Upper lobe of left lung (tissue), 6 donors: ENCODE measurements at regions not wholly inside any gene's neighbourhood (a gene's known extent, or its start where the extent isn't known, plus 50 kb on each side); places are given as distances from the start of the nearest gene placed in this dataset.

Experiments
- ATAC-seq, 2 donors: fragments of 200-7000 bp; cut with Tn5 transposase; one replicate each; pipeline ENCODE4 v1.9.1; 2022; ENCODE audit warnings: mild to moderate bottlenecking in 2 of 2, moderate library complexity in 2 of 2; ENCODE audit not compliant: low FRiP score in 2 of 2
- DNase-seq, 2 donors: peaks; one replicate each; pipeline ENCODE4 v3.0.0-alpha.2; 2019 to 2020
- H3K27ac ChIP-seq, 4 donors: fragments of 200-600 bp; sonication (generic); one replicate each; pipeline ENCODE4 v1.5.1; 2016 to 2019
- H3K27me3 ChIP-seq, 4 donors: fragments of 200-600 bp; sonication (generic); one replicate each; pipeline ENCODE4 v1.5.1; 2017 to 2019
- H3K36me3 ChIP-seq, 4 donors: fragments of 200-600 bp; sonication (generic); one replicate each; pipeline ENCODE4 v1.5.1; 2016 to 2019
- H3K4me1 ChIP-seq, 4 donors: fragments of 200-600 bp; sonication (generic); one replicate each; pipeline ENCODE4 v1.5.1; 2018 to 2019
- H3K4me3 ChIP-seq, 4 donors: fragments of 200-600 bp; sonication (generic); one replicate each; pipeline ENCODE4 v1.5.1; 2017 to 2019; ENCODE audit warnings: mild to moderate bottlenecking in 2 of 4, moderate library complexity in 1 of 4
- H3K9me3 ChIP-seq, 4 donors: fragments of 200-600 bp; sonication (generic); one replicate each; pipeline ENCODE4 v1.5.1; 2018 to 2019
- EP300 ChIP-seq, 4 donors: sonication (generic); formaldehyde crosslinking; IDR thresholded peaks; one replicate each; pipeline ENCODE4 v1.5.1; 2017; ENCODE audit warnings: antibody characterized with exemption in 4 of 4, control low read depth in 2 of 4
- POLR2A ChIP-seq, 4 donors: fragments of 450-650 bp; IDR thresholded peaks; one replicate each; pipeline ENCODE4 v1.5.1; 2016 to 2017; ENCODE audit warnings: antibody characterized with exemption in 4 of 4, mild to moderate bottlenecking in 2 of 4
- POLR2AphosphoS5 ChIP-seq, 2 donors: sonication (generic); formaldehyde crosslinking; IDR thresholded peaks; one replicate each; pipeline ENCODE4 v1.5.1; 2017; ENCODE audit warnings: antibody characterized with exemption in 2 of 2
- WGBS, 2 donors: methylation state at CpG; one replicate each; pipeline ENCODE4 v1.1.5; 2017 to 2018; 5-methylcytosine and 5-hydroxymethylcytosine counted together
- TF ChIP-seq, protein P1 (sequence below), 6 experiments: fragments of 450-650 bp in 4 of 6; fragments of 200-600 bp in 2 of 6; sonication (generic) in 2 of 6; IDR thresholded peaks; one replicate each; pipeline ENCODE4 v1.5.1; 2016 to 2019; ENCODE audit warnings: antibody characterized with exemption in 6 of 6
- donor health status: DM: no; HTN: no; CAD: no; lungs with moderate emphysema.
- donor health status: DM: no; HTN: yes; CAD: no; lungs with severe emphysema.

DNA sequence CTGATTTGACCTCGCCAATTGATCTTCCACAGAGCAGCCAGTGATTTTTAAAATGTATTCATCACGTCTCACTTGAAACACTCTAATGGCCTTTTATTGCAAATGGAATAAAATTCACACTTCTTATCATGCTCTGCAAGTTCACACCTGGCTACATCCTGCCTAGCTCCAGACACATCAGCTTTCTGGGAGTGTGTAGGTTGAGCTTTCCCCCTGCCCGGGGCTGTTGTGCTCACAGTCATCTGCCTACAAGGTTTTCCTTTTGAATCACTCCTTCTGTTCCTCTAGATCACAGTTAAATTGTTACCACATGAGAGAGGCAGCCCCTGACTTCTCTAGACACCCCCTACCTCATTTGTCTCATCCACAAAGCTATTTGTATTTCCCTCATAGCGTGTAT is 674.5 kb downstream of the PRELID2 start:
- no peaks in the 10 kb centered on the region for H3K27me3 ChIP-seq
- H3K4me1 ChIP-seq: no peaks in the 10 kb centered on the region
- H3K27ac ChIP-seq: no peak overlapping the region
- no peak overlapping the region for H3K4me3 ChIP-seq
- ATAC-seq (no peak), DNase-seq (no peak)
- TF ChIP-seq, protein P1, sequence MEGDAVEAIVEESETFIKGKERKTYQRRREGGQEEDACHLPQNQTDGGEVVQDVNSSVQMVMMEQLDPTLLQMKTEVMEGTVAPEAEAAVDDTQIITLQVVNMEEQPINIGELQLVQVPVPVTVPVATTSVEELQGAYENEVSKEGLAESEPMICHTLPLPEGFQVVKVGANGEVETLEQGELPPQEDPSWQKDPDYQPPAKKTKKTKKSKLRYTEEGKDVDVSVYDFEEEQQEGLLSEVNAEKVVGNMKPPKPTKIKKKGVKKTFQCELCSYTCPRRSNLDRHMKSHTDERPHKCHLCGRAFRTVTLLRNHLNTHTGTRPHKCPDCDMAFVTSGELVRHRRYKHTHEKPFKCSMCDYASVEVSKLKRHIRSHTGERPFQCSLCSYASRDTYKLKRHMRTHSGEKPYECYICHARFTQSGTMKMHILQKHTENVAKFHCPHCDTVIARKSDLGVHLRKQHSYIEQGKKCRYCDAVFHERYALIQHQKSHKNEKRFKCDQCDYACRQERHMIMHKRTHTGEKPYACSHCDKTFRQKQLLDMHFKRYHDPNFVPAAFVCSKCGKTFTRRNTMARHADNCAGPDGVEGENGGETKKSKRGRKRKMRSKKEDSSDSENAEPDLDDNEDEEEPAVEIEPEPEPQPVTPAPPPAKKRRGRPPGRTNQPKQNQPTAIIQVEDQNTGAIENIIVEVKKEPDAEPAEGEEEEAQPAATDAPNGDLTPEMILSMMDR (IDR thresholded peaks at IDR 0.05): no peak
- TF ChIP-seq EP300 (IDR thresholded peaks at IDR 0.05) (no peak), POLR2A (IDR thresholded peaks at IDR 0.05) (no peak), POLR2AphosphoS5 (IDR thresholded peaks at IDR 0.05) (no peak)
- H3K36me3 ChIP-seq: no peaks in the 10 kb centered on the region
- no peaks in the 10 kb centered on the region for H3K9me3 ChIP-seq
- WGBS, 2 donors: 69 to 71% methylated on average over 4 of the region's 4 CpGs

DNA sequence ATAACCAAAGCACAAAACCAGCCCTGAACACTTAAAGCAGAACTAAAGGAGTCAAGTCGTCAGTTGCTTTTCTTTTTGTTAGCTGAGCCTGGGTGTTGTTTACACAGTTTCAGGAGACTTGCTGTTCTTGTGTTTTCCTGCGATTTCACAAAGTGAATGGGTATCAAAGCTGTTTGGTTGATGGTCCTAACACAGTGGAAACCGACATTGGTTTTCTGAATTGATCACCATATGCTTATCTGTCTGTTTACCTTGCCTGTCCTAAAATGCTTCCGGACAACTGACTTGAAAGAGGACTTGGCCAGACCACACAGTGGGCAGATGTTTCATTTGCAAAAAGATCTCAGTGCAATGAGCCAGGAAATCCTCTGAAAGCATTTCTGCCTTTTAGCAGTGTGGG is 676.4 kb downstream of the PRELID2 start:
- H3K27ac ChIP-seq: no peak overlapping the region
- no peaks in the 10 kb centered on the region for H3K9me3 ChIP-seq
- H3K4me3 ChIP-seq: no peak overlapping the region
- TF ChIP-seq EP300 (IDR thresholded peaks at IDR 0.05) (no peak), POLR2A (IDR thresholded peaks at IDR 0.05) (no peak), POLR2AphosphoS5 (IDR thresholded peaks at IDR 0.05) (no peak)
- TF ChIP-seq, protein P1 (IDR thresholded peaks at IDR 0.05): no peak
- H3K27me3 ChIP-seq: no peaks in the 10 kb centered on the region
- no peaks in the 10 kb centered on the region for H3K4me1 ChIP-seq
- no peaks in the 10 kb centered on the region for H3K36me3 ChIP-seq
- ATAC-seq: no peak
- 13 to 32% methylated on average over 4 of the region's 4 CpGs for WGBS, 2 donors
- DNase-seq: no peak

DNA sequence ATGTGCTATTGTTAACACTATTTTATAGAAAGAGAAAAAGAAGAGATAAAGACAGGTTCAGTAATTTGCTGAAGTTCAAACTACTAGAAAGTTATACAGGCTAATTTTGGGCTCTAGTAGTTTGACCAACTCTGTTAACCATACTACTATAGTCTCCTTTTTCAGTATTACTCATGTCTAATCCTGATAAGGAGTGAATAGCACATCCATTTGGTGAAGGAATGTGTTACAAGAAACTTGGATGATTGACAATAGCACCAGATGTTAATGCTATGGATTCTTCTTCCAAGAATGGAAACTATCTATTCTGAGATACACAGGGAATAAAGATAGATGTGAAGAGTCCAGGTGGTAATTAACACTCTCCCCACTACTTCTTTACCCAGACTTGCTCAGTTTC is 677.3 kb downstream of the PRELID2 start:
- TF ChIP-seq, protein P1 (IDR thresholded peaks at IDR 0.05): no peak
- TF ChIP-seq POLR2A (IDR thresholded peaks at IDR 0.05): no peak
- TF ChIP-seq EP300 (IDR thresholded peaks at IDR 0.05): no peak
- TF ChIP-seq POLR2AphosphoS5 (IDR thresholded peaks at IDR 0.05): no peak
- Histone ChIP-seq H3K4me1 (no peaks in the 10 kb centered on the region), H3K36me3 (no peaks in the 10 kb centered on the region), H3K27me3 (no peaks in the 10 kb centered on the region), H3K27ac (no peak overlapping the region), H3K9me3 (no peaks in the 10 kb centered on the region), H3K4me3 (no peak overlapping the region)
- no peak for ATAC-seq
- DNase-seq: no peak

DNA sequence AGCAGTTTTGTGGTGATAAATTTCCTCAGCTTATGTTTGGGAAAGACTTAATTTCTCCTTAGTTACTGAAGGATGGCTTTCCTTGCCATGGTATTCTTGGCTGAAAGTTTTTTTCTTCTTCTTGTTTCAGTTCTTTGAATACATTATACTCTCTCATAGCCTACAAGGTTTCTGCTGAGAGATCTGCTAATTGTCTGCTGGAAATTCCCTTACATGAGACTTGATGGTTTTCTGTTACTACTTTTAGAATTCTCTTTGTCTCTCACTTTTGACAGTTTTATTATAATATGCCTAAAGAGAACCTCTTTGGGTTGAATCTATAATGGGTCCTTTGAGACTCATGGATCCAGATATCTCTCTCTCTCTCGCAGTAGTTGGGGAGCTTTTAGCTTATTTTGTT is 693.6 kb downstream of the PRELID2 start:
- no peaks in the 10 kb centered on the region for H3K4me1 ChIP-seq

DNA sequence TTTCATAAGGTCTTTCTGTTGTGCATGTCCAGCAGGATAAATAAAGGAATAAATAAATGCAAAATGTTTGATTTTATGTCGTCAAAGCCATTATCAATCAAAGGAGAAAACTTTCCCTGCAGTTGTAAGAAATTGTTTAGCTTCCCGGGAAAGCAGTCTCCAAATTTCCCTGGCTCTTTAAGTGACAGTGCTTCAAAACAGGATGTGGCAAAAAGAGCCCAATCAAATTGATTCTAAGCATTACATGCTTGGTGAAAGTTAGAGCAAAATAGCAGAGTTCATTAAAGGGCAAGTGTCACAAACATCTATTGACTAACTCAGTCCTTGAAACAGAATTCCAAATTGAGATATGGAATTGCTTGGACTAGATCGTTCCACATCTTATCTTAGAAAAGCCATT is 704.1 kb downstream of the PRELID2 start:
- ATAC-seq: no peak
- H3K4me3 ChIP-seq: no peak overlapping the region
- WGBS, 2 donors: 28 to 29% methylated on average over 3 of the region's 3 CpGs

More for the DNA sequence above, 693.6 kb downstream of the PRELID2 start:
- H3K36me3 ChIP-seq: no peaks in the 10 kb centered on the region
- no peak overlapping the region for H3K4me3 ChIP-seq
- no peaks in the 10 kb centered on the region for H3K27me3 ChIP-seq
- no peak for DNase-seq
- H3K27ac ChIP-seq: no peak overlapping the region
- WGBS, 2 donors: 81 to 94% methylated on average over 1 of the region's 1 CpG
- H3K9me3 ChIP-seq: no peaks in the 10 kb centered on the region
- no peak for ATAC-seq
- TF ChIP-seq, protein P1 (IDR thresholded peaks at IDR 0.05): no peak
- TF ChIP-seq POLR2AphosphoS5 (IDR thresholded peaks at IDR 0.05) (no peak), POLR2A (IDR thresholded peaks at IDR 0.05) (no peak), EP300 (IDR thresholded peaks at IDR 0.05) (no peak)

More for the DNA sequence above, 704.1 kb downstream of the PRELID2 start:
- H3K36me3 ChIP-seq: no peaks in the 10 kb centered on the region
- H3K9me3 ChIP-seq: no peaks in the 10 kb centered on the region
- no peak overlapping the region for H3K27ac ChIP-seq
- no peak for DNase-seq
- no peak for TF ChIP-seq POLR2AphosphoS5 (IDR thresholded peaks at IDR 0.05)
- TF ChIP-seq, protein P1 (IDR thresholded peaks at IDR 0.05): no peak
- TF ChIP-seq EP300 (IDR thresholded peaks at IDR 0.05): no peak
- no peak for TF ChIP-seq POLR2A (IDR thresholded peaks at IDR 0.05)
- no peaks in the 10 kb centered on the region for H3K4me1 ChIP-seq
- H3K27me3 ChIP-seq: no peaks in the 10 kb centered on the region
